Natural killer cell (primary cell): ENCODE measurements at regions not wholly inside any gene's neighbourhood (a gene's known extent, or its start where the extent isn't known, plus 50 kb on each side); places are given as distances from the start of the nearest gene placed in this dataset.

ENCODE experiments used
- ATAC-seq, 3 donors: fragments of 150-1000 bp in 2 of 3; fragments of 200-7000 bp in 1 of 3; cut with Tn5 transposase; 1 replicate in 1 of 3; 2 replicates in 2 of 3; pipeline ENCODE4 v1.10.0; 2021; ENCODE audit warnings: mild to moderate bottlenecking in 2 of 3, moderate library complexity in 2 of 3
- DNase-seq, 2 donors: peaks; one replicate each; pipeline versions ENCODE4 v3.0.0 to v3.0.0-alpha.2; 2013 to 2021; ENCODE audit warnings: mixed read lengths in 1 of 2
- H3K27ac ChIP-seq: one replicate; pipeline ENCODE4 v1.5.1; 2013; ENCODE audit warnings: mild to moderate bottlenecking, low read length
- H3K27me3 ChIP-seq: one replicate; pipeline ENCODE4 v1.6.1; 2013; ENCODE audit warnings: low read length; ENCODE audit not compliant: control insufficient read depth, insufficient read depth
- H3K36me3 ChIP-seq: one replicate; pipeline ENCODE4 v1.6.1; 2013; ENCODE audit warnings: low read length; ENCODE audit not compliant: control insufficient read depth, insufficient read depth
- H3K4me1 ChIP-seq: one replicate; pipeline ENCODE4 v1.6.1; 2013; ENCODE audit warnings: low read length; ENCODE audit not compliant: control insufficient read depth, insufficient read depth
- H3K4me3 ChIP-seq: one replicate; pipeline ENCODE4 v1.5.1; 2013; ENCODE audit warnings: low read length
- H3K9me3 ChIP-seq: one replicate; pipeline ENCODE4 v1.6.1; 2013; ENCODE audit warnings: low read length; ENCODE audit not compliant: control insufficient read depth, insufficient read depth
- H3K27ac Mint-ChIP-seq, 2 donors: one replicate each; pipeline ENCODE4 v1.8.0; 2022; ENCODE audit warnings: mild to moderate bottlenecking in 2 of 2, mixed read lengths in 2 of 2, moderate library complexity in 1 of 2
- H3K27me3 Mint-ChIP-seq, 2 donors: one replicate each; pipeline ENCODE4 v1.8.0; 2022; ENCODE audit warnings: low read depth in 2 of 2, mixed read lengths in 2 of 2
- H3K36me3 Mint-ChIP-seq: one replicate; pipeline ENCODE4 v1.8.0; 2022; ENCODE audit warnings: mixed read lengths
- H3K4me1 Mint-ChIP-seq, 2 donors: one replicate each; pipeline ENCODE4 v1.8.0; 2022; ENCODE audit warnings: mixed read lengths in 2 of 2
- H3K4me3 Mint-ChIP-seq: one replicate; pipeline ENCODE4 v1.8.0; 2022; ENCODE audit warnings: mild to moderate bottlenecking, moderate library complexity, mixed read lengths
- H3K9me3 Mint-ChIP-seq, 2 donors: one replicate each; pipeline ENCODE4 v1.8.0; 2022; ENCODE audit warnings: mixed read lengths in 2 of 2
- WGBS: methylation state at CpG from one replicate; pipeline ENCODE4 v1.1.7; 2013; ENCODE audit warnings: missing lambda C conversion rate; ENCODE audit not compliant: insufficient coverage; 5-methylcytosine and 5-hydroxymethylcytosine counted together
- intact Hi-C: fragments of 100-400 bp; cut with micrococcal nuclease; formaldehyde crosslinking; loops from one replicate; pipeline ENCODE4 v1.14.2; 2022
- TF ChIP-seq, protein P1 (sequence below): fragments of 200-600 bp; IDR thresholded peaks from one replicate; pipeline ENCODE4 v1.8.0; 2022; ENCODE audit warnings: antibody characterized with exemption

DNA sequence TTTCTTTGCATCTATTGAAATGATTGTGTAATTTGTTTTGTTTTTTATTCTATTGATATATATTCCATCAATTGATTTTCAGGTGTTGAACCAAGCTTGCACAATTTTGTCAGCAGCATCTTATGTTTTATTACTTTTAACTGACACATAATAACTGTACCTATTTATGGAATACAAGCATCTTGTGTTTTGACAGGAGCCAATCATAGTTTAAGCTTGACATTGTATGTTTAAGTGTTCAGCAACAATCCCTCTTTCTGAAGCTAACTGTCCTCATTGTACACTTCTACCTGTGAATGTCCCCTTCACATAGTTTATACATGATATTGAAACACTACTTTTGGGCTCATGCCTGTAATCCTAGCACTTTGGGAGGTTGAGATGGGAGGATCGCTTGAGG is 1017.6 kb upstream of the GYPC start:
- intact Hi-C loops: no loop called here
- H3K27ac Mint-ChIP-seq: no peak overlapping the region
- no peak overlapping the region for H3K4me3 Mint-ChIP-seq
- peaks cover 10 to 11% of the 10 kb centered on the region in 2 donors for H3K9me3 Mint-ChIP-seq
- TF ChIP-seq, protein P1, sequence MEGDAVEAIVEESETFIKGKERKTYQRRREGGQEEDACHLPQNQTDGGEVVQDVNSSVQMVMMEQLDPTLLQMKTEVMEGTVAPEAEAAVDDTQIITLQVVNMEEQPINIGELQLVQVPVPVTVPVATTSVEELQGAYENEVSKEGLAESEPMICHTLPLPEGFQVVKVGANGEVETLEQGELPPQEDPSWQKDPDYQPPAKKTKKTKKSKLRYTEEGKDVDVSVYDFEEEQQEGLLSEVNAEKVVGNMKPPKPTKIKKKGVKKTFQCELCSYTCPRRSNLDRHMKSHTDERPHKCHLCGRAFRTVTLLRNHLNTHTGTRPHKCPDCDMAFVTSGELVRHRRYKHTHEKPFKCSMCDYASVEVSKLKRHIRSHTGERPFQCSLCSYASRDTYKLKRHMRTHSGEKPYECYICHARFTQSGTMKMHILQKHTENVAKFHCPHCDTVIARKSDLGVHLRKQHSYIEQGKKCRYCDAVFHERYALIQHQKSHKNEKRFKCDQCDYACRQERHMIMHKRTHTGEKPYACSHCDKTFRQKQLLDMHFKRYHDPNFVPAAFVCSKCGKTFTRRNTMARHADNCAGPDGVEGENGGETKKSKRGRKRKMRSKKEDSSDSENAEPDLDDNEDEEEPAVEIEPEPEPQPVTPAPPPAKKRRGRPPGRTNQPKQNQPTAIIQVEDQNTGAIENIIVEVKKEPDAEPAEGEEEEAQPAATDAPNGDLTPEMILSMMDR: no peak
- no peaks in the 10 kb centered on the region for H3K4me1 Mint-ChIP-seq
- no peaks in the 10 kb centered on the region for H3K4me1 ChIP-seq
- no peak overlapping the region for H3K4me3 ChIP-seq
- no peaks in the 10 kb centered on the region for H3K27me3 Mint-ChIP-seq
- no CpG with 5 or more reads among the region's 1 CpG for WGBS
- ATAC-seq: no peak
- no peaks in the 10 kb centered on the region for H3K36me3 Mint-ChIP-seq
- DNase-seq: no peak
- H3K27ac ChIP-seq: no peak overlapping the region
- no peaks in the 10 kb centered on the region for H3K27me3 ChIP-seq
- no peaks in the 10 kb centered on the region for H3K36me3 ChIP-seq
- H3K9me3 ChIP-seq: no peaks in the 10 kb centered on the region

DNA sequence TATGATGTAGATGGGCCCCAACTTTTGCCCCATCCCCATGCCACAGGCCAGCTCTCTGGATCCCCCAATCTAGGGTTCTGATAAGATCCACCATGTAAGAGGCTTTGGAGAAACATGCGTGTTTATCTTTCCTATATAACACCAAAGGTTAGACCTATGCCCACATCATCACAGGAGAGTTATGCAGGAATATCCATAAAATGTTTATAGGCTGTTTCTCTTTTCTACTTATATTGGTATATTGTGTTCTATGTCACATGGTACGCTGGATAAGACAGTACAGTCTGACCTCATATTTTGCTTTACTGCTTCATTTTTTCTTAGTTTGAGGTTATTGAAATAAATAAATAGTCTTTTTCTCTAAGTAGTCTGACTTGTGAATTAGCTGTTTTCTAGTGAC is 1013.9 kb upstream of the GYPC start:
- Histone ChIP-seq H3K4me3 (no peak overlapping the region), H3K27ac (no peak overlapping the region), H3K27me3 (no peaks in the 10 kb centered on the region), H3K36me3 (no peaks in the 10 kb centered on the region), H3K9me3 (no peaks in the 10 kb centered on the region), H3K4me1 (no peaks in the 10 kb centered on the region)
- Mint-ChIP-seq H3K4me3 (no peak overlapping the region), H3K9me3 (peaks cover 6 to 11% of the 10 kb centered on the region in 2 donors), H3K27ac (no peak overlapping the region), H3K36me3 (no peaks in the 10 kb centered on the region), H3K27me3 (no peaks in the 10 kb centered on the region), H3K4me1 (no peaks in the 10 kb centered on the region)
- intact Hi-C loops: no loop called here
- ATAC-seq (no peak), DNase-seq (no peak)
- TF ChIP-seq, protein P1: no peak
- no CpG with 5 or more reads among the region's 2 CpGs for WGBS

DNA sequence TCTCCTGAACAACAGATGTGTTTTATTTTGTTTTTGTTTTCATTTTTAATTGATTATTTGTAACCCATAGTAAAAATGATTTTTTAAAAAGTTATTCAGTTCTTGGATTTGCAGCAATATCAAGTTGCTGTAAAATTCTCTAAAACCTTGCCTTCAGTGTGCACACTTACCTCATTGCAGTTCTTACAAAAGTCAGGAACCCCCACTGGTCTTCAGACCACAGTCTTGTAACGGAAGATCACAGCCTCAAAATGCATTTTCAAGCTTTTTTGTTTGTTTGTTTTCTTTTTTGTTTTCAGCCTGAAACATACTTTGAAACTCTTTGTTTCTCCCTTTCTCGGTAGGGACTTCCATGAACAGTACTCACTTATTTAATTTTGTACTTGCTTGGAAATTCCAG is 1012.8 kb upstream of the GYPC start:
- no peak overlapping the region for H3K4me3 ChIP-seq
- H3K27ac ChIP-seq: no peak overlapping the region
- H3K4me1 ChIP-seq: no peaks in the 10 kb centered on the region
- no peak for DNase-seq
- WGBS: 56% methylated on average over 1 of the region's 2 CpGs
- Mint-ChIP-seq H3K4me3 (no peak overlapping the region), H3K27me3 (no peaks in the 10 kb centered on the region), H3K9me3 (peaks cover 8 to 12% of the 10 kb centered on the region in 2 donors), H3K27ac (no peak overlapping the region), H3K36me3 (no peaks in the 10 kb centered on the region), H3K4me1 (no peaks in the 10 kb centered on the region)
- intact Hi-C loops: no loop called here
- TF ChIP-seq, protein P1: no peak
- no peaks in the 10 kb centered on the region for H3K9me3 ChIP-seq
- no peaks in the 10 kb centered on the region for H3K27me3 ChIP-seq
- ATAC-seq: no peak
- no peaks in the 10 kb centered on the region for H3K36me3 ChIP-seq

DNA sequence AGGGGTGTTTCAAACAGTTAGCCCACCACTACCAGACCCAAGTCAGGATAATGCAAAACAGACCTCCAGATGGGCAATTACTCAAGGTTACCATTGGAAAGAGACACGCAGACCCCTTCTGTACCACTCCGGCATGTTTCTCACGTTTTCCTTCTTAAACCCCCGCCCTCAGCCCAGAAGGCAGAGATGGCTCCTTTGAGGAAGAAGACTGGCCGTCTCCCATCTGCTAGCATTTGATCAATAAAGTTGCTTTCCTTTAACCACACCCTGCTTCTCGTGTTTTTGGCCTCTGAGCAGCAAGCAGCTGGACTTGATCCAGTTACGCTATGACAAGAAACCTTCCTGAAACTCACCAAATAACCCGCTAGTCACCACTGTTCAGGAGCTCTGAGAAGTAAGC is 1012.4 kb upstream of the GYPC start:
- no peak overlapping the region for H3K27ac Mint-ChIP-seq
- H3K4me3 Mint-ChIP-seq: no peak overlapping the region
- no peak overlapping the region for H3K4me3 ChIP-seq
- no peaks in the 10 kb centered on the region for H3K27me3 ChIP-seq
- WGBS: 57% methylated on average over 6 of the region's 8 CpGs
- DNase-seq (no peak), ATAC-seq (no peak)
- H3K36me3 ChIP-seq: no peaks in the 10 kb centered on the region
- H3K9me3 Mint-ChIP-seq: peaks cover 8 to 16% of the 10 kb centered on the region in 2 donors
- no peaks in the 10 kb centered on the region for H3K27me3 Mint-ChIP-seq
- H3K4me1 ChIP-seq: no peaks in the 10 kb centered on the region
- no peaks in the 10 kb centered on the region for H3K4me1 Mint-ChIP-seq
- intact Hi-C loops: no loop called here
- no peaks in the 10 kb centered on the region for H3K9me3 ChIP-seq
- H3K36me3 Mint-ChIP-seq: no peaks in the 10 kb centered on the region
- TF ChIP-seq, protein P1: no peak
- H3K27ac ChIP-seq: no peak overlapping the region
